Transverse colon (tissue), 4 donors: ENCODE measurements at regions not wholly inside any gene's neighbourhood (a gene's known extent, or its start where the extent isn't known, plus 50 kb on each side); places are given as distances from the start of the nearest gene placed in this dataset.

Experiments
- DNase-seq: peaks from one replicate; pipeline ENCODE4 v3.0.0-alpha.2; 2019
- H3K27ac ChIP-seq, 4 donors: fragments of 200-600 bp; sonication (generic); 2 replicates each; pipeline ENCODE4 v1.5.1; 2016 to 2018; ENCODE audit warnings: inconsistent platforms in 4 of 4
- H3K27me3 ChIP-seq: fragments of 200-600 bp; sonication (generic); 2 replicates; pipeline ENCODE4 v1.5.1; 2017; ENCODE audit warnings: inconsistent platforms
- H3K36me3 ChIP-seq, 4 donors: fragments of 200-600 bp; sonication (generic); 2 replicates each; pipeline ENCODE4 v1.5.1; 2017 to 2019; ENCODE audit warnings: inconsistent platforms in 4 of 4
- H3K4me1 ChIP-seq, 4 donors: fragments of 200-600 bp; sonication (generic); 2 replicates each; pipeline ENCODE4 v1.5.1; 2017 to 2020; ENCODE audit warnings: inconsistent platforms in 4 of 4
- H3K4me3 ChIP-seq, 4 donors: fragments of 200-600 bp; sonication (generic); 1 replicate in 1 of 4; 2 replicates in 3 of 4; pipeline versions ENCODE4 v1.5.1 to v1.6.1; 2017 to 2019; ENCODE audit warnings: inconsistent platforms in 4 of 4
- H3K9me3 ChIP-seq, 2 donors: fragments of 200-600 bp; sonication (generic); 2 replicates each; pipeline ENCODE4 v1.5.1; 2017 to 2019; ENCODE audit warnings: inconsistent platforms in 2 of 2
- EP300 ChIP-seq: sonication (generic); formaldehyde crosslinking; IDR thresholded peaks from one replicate; pipeline ENCODE4 v1.6.1; 2017; ENCODE audit warnings: antibody characterized with exemption, low read depth
- POLR2A ChIP-seq: fragments of 450-650 bp; IDR thresholded peaks from one replicate; pipeline ENCODE4 v1.6.1; 2016; ENCODE audit warnings: antibody characterized with exemption, mild to moderate bottlenecking, moderate library complexity
- POLR2AphosphoS5 ChIP-seq, 3 donors: sonication (generic); formaldehyde crosslinking; IDR thresholded peaks; one replicate each; pipeline ENCODE4 v1.6.1; 2016; ENCODE audit warnings: antibody characterized with exemption in 3 of 3
- WGBS, 2 donors: methylation state at CpG; one replicate each; pipeline ENCODE4 v1.1.5; 2018; ENCODE audit warnings: low coverage in 1 of 2; 5-methylcytosine and 5-hydroxymethylcytosine counted together
- in situ Hi-C, 4 donors: fragments of 200-750 bp; cut with MboI; loops; one replicate each; pipeline versions ENCODE4 v1.15.0 to v1.15.1; 2017; ENCODE audit warnings: low sequenced_read_pairs in 3 of 4, low pct_ligation_motif_present in 1 of 4, low pct_unique_long_range_greater_than_20kb in 1 of 4
- intact Hi-C: fragments of 100-400 bp; cut with DNase I; formaldehyde crosslinking; loops from one replicate; pipeline ENCODE4 v1.15.1; 2023; ENCODE audit warnings: low total_unique reads
- TF ChIP-seq, protein P1 (sequence below), 5 experiments: fragments of 200-600 bp in 3 of 5; fragments of 450-650 bp in 2 of 5; sonication (generic) in 3 of 5; IDR thresholded peaks; 1 replicate in 2 of 5; 2 replicates in 3 of 5; pipeline ENCODE4 v1.5.1; 2016 to 2017; ENCODE audit warnings: antibody characterized with exemption in 5 of 5, inconsistent platforms in 3 of 5, mild to moderate bottlenecking in 2 of 5, moderate library complexity in 1 of 5

GRCh38 chr9:26603617-26604016 lies 289.0 kb downstream of the CAAP1 start:
- intact Hi-C loops (no loop called here), in situ Hi-C loops (no loop called here)
- Histone ChIP-seq H3K4me1 (no peaks in the 10 kb centered on the region), H3K27ac (no peak overlapping the region), H3K27me3 (no peaks in the 10 kb centered on the region), H3K4me3 (no peak overlapping the region), H3K9me3 (no peaks in the 10 kb centered on the region), H3K36me3 (no peaks in the 10 kb centered on the region)
- TF ChIP-seq POLR2AphosphoS5 (IDR thresholded peaks at IDR 0.05) (no peak), POLR2A (no peak), EP300 (no peak)
- TF ChIP-seq, protein P1, sequence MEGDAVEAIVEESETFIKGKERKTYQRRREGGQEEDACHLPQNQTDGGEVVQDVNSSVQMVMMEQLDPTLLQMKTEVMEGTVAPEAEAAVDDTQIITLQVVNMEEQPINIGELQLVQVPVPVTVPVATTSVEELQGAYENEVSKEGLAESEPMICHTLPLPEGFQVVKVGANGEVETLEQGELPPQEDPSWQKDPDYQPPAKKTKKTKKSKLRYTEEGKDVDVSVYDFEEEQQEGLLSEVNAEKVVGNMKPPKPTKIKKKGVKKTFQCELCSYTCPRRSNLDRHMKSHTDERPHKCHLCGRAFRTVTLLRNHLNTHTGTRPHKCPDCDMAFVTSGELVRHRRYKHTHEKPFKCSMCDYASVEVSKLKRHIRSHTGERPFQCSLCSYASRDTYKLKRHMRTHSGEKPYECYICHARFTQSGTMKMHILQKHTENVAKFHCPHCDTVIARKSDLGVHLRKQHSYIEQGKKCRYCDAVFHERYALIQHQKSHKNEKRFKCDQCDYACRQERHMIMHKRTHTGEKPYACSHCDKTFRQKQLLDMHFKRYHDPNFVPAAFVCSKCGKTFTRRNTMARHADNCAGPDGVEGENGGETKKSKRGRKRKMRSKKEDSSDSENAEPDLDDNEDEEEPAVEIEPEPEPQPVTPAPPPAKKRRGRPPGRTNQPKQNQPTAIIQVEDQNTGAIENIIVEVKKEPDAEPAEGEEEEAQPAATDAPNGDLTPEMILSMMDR (IDR thresholded peaks at IDR 0.05), result no peak
- DNase-seq, result no peak

DNA sequence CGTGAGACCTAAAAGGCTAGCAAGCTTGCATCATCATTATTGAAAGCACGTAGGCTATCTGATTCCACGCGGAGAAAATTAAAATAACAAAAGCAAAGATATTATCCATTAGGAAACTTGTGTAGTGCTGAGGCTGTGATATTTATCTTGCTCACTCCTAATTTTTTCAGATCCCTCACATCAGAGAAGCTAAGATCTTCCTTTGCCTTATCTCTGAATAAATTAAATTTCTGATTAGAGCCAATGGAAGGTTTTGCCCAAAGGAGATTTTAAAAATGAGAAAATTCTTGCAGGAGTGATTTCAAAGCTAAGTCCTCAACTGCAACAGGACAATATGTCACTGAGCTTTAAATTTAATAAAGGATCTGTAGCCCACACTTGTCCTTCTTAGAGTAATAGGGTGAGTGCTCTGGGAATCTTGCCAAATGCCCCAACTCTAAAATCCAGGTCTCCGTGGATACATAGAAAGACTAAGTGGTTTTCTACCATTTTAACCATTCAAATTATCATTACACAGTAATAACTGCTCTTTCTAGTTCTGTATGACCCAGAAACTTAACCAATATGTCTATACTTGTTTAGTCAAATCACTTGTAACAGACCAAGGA lies 295.0 kb downstream of the CAAP1 start:
- Histone ChIP-seq H3K27ac (no peak overlapping the region), H3K9me3 (no peaks in the 10 kb centered on the region), H3K4me1 (no peaks in the 10 kb centered on the region), H3K36me3 (no peaks in the 10 kb centered on the region), H3K4me3 (no peak overlapping the region), H3K27me3 (no peaks in the 10 kb centered on the region)
- no peak for TF ChIP-seq POLR2AphosphoS5 (IDR thresholded peaks at IDR 0.05)
- TF ChIP-seq POLR2A, result no peak
- TF ChIP-seq, protein P1 (IDR thresholded peaks at IDR 0.05), result no peak
- no peak for TF ChIP-seq EP300
- in situ Hi-C loops (no loop called here), intact Hi-C loops (no loop called here)
- no peak for DNase-seq
- WGBS, 2 donors, result 86 to 88% methylated on average over 5 of the region's 5 CpGs

- DNase-seq, result no peak
- WGBS, 2 donors, result 20 to 51% methylated on average over 1 to 2 of the region's 2 CpGs
- TF ChIP-seq, protein P1 (IDR thresholded peaks at IDR 0.05), result no peak
- TF ChIP-seq POLR2AphosphoS5 (IDR thresholded peaks at IDR 0.05) (no peak), POLR2A (no peak), EP300 (no peak)
- in situ Hi-C loops (no loop called here), intact Hi-C loops (no loop called here)
- H3K27ac ChIP-seq, result no peak overlapping the region
- no peaks in the 10 kb centered on the region for H3K36me3 ChIP-seq
- no peaks in the 10 kb centered on the region for H3K9me3 ChIP-seq
- H3K4me3 ChIP-seq, result no peak overlapping the region
- H3K4me1 ChIP-seq, result no peaks in the 10 kb centered on the region
- no peaks in the 10 kb centered on the region for H3K27me3 ChIP-seq
These were observed 313.5 kb downstream of the CAAP1 start for GRCh38 chr9:26579056-26579455.

- intact Hi-C loops (no loop called here), in situ Hi-C loops (no loop called here)
- DNase-seq, result no peak
- Histone ChIP-seq H3K4me3 (no peak overlapping the region), H3K9me3 (no peaks in the 10 kb centered on the region), H3K27me3 (no peaks in the 10 kb centered on the region), H3K27ac (no peak overlapping the region), H3K4me1 (no peaks in the 10 kb centered on the region), H3K36me3 (no peaks in the 10 kb centered on the region)
- 85 to 100% methylated on average over 1 to 2 of the region's 2 CpGs for WGBS, 2 donors
- TF ChIP-seq POLR2AphosphoS5 (IDR thresholded peaks at IDR 0.05), result no peak
- TF ChIP-seq POLR2A, result no peak
- TF ChIP-seq, protein P1 (IDR thresholded peaks at IDR 0.05), result no peak
- no peak for TF ChIP-seq EP300
These were observed 317.6 kb downstream of the CAAP1 start for GRCh38 chr9:26574898-26575440.
